Caco-2 (cell line): ENCODE measurements at regions not wholly inside any gene's neighbourhood (a gene's known extent, or its start where the extent isn't known, plus 50 kb on each side); places are given as distances from the start of the nearest gene placed in this dataset.

Experiments used
- BruUV-seq: library from RNA; stranded (reverse); fragments of 400-500 nt; replicated peaks from 2 replicates; lab custom pipeline; 2021; lab: Mats Ljungman, UMichigan
- CTCF ChIA-PET: fragments of 300-600 bp; sonication (Branson Sonifier 250); formaldehyde crosslinking; loops from one replicate; lab custom pipeline; 2022; ENCODE audit warnings: antibody characterized with exemption; lab: Charles Lee
- POLR2A ChIA-PET: fragments of 300-600 bp; sonication (Branson Sonifier 250); formaldehyde crosslinking; loops from one replicate; lab custom pipeline; 2022; ENCODE audit warnings: antibody characterized with exemption; lab: Charles Lee
- DNase-seq, 2 experiments: peaks; one replicate each; pipeline versions ENCODE4 v3.0.0 to v3.0.0-alpha.2; 2020 to 2022
- H3K27me3 ChIP-seq: replicated peaks from 2 replicates; pipeline ENCODE4 v1.6.0; 2011; ENCODE audit warnings: low read length; ENCODE audit not compliant: control insufficient read depth, insufficient read depth
- H3K36me3 ChIP-seq: 2 replicates; pipeline ENCODE4 v1.5.1; 2011; ENCODE audit warnings: low read length; ENCODE audit not compliant: control insufficient read depth, insufficient read depth
- H3K4me1 ChIP-seq: fragments of 250-450 bp; sonication (Bioruptor Pico); 2 replicates; pipeline ENCODE4 v1.5.1; 2020; ENCODE audit warnings: mild to moderate bottlenecking
- H3K4me3 ChIP-seq: 2 replicates; pipeline ENCODE4 v1.5.1; 2011; ENCODE audit warnings: low read depth, mild to moderate bottlenecking, control low read depth, low read length
- H3K9me3 ChIP-seq: fragments of 250-450 bp; sonication (Bioruptor Pico); 2 replicates; pipeline ENCODE4 v1.5.1; 2020; ENCODE audit warnings: mild to moderate bottlenecking, moderate library complexity
- H3K27ac Mint-ChIP-seq: one replicate; pipeline ENCODE4 v1.8.0; 2022; ENCODE audit warnings: mixed read lengths; ENCODE audit not compliant: unreplicated experiment
- H3K27me3 Mint-ChIP-seq: one replicate; pipeline ENCODE4 v1.8.0; 2022; ENCODE audit warnings: mixed read lengths; ENCODE audit not compliant: insufficient read depth, unreplicated experiment
- H3K36me3 Mint-ChIP-seq: one replicate; pipeline ENCODE4 v1.8.0; 2022; ENCODE audit warnings: mild to moderate bottlenecking, mixed read lengths; ENCODE audit not compliant: insufficient read depth, unreplicated experiment
- H3K4me1 Mint-ChIP-seq: one replicate; pipeline ENCODE4 v1.8.0; 2022; ENCODE audit warnings: low read depth, mixed read lengths; ENCODE audit not compliant: unreplicated experiment
- H3K4me3 Mint-ChIP-seq: one replicate; pipeline ENCODE4 v1.8.0; 2022; ENCODE audit warnings: mild to moderate bottlenecking, moderate library complexity, mixed read lengths; ENCODE audit not compliant: unreplicated experiment
- H3K9me3 Mint-ChIP-seq: one replicate; pipeline ENCODE4 v1.8.0; 2022; ENCODE audit warnings: mixed read lengths; ENCODE audit not compliant: unreplicated experiment
- CTCF ChIP-seq, 2 experiments: fragments of 200-600 bp in 1 of 2; IDR thresholded peaks; 1 replicate in 1 of 2; 2 replicates in 1 of 2; pipeline versions ENCODE4 v1.5.1 to v1.8.0; 2011 to 2022; ENCODE audit warnings: antibody characterized with exemption in 1 of 2, control low read depth in 1 of 2, inconsistent platforms in 1 of 2, low read depth in 1 of 2, low read length in 1 of 2, mild to moderate bottlenecking in 1 of 2, moderate library complexity in 1 of 2; ENCODE audit not compliant: insufficient read depth in 1 of 2, severe bottlenecking in 1 of 2, unreplicated experiment in 1 of 2
- intact Hi-C: fragments of 100-400 bp; cut with micrococcal nuclease; formaldehyde crosslinking; loops from one replicate; pipeline ENCODE4 v1.10.0; 2022; ENCODE audit not compliant: unreplicated experiment

DNA sequence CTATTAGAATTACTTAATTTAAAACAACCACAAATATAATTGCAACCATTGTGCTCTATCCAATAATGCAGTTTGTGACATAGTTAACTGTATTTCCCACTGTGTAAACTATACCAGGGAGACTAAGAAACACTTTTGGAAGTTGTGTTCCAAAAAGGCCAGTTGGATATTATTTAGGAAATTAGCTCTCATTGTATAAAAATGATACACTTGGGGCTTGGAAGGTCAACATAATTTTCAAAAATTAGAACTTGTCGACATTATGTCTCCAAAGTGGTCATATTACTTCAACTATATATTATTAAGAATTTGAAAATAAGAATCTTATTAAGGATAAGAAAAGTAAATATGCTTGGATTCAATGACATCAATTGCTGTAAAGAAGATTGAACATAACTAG, 876.6 kb downstream of the MRPL39 start:
- Mint-ChIP-seq H3K9me3 (no peaks in the 10 kb centered on the region), H3K4me1 (no peaks in the 10 kb centered on the region), H3K27me3 (no peaks in the 10 kb centered on the region), H3K27ac (no peak overlapping the region), H3K36me3 (no peaks in the 10 kb centered on the region), H3K4me3 (no peak overlapping the region)
- intact Hi-C loops, result no loop called here
- Histone ChIP-seq H3K4me3 (no peak overlapping the region), H3K27me3 (no peaks in the 10 kb centered on the region), H3K4me1 (no peaks in the 10 kb centered on the region), H3K9me3 (no peaks in the 10 kb centered on the region), H3K36me3 (no peaks in the 10 kb centered on the region)
- BruUV-seq, result no TSS peak
- ChIA-PET CTCF (no interaction called here), POLR2A (no interaction called here)
- DNase-seq, result no peak
- TF ChIP-seq CTCF (IDR thresholded peaks at IDR 0.05; ENCODE audit: insufficient read depth in 1 of 2, low read depth in 1 of 2, low read length in 1 of 2, severe bottlenecking in 1 of 2, unreplicated experiment in 1 of 2), result no peak

GRCh38 chr21:24729568-24729967, 877.7 kb downstream of the MRPL39 start:
- intact Hi-C loops, result no loop called here
- Mint-ChIP-seq H3K4me1 (no peaks in the 10 kb centered on the region), H3K27me3 (no peaks in the 10 kb centered on the region), H3K4me3 (no peak overlapping the region), H3K9me3 (no peaks in the 10 kb centered on the region), H3K27ac (no peak overlapping the region), H3K36me3 (no peaks in the 10 kb centered on the region)
- no peaks in the 10 kb centered on the region for H3K36me3 ChIP-seq
- POLR2A ChIA-PET, result no interaction called here
- H3K27me3 ChIP-seq, result no peaks in the 10 kb centered on the region
- H3K4me3 ChIP-seq, result no peak overlapping the region
- DNase-seq, result no peak
- no TSS peak for BruUV-seq
- TF ChIP-seq CTCF (IDR thresholded peaks at IDR 0.05; ENCODE audit: insufficient read depth in 1 of 2, low read depth in 1 of 2, low read length in 1 of 2, severe bottlenecking in 1 of 2, unreplicated experiment in 1 of 2), result no peak
- no peaks in the 10 kb centered on the region for H3K4me1 ChIP-seq
- H3K9me3 ChIP-seq, result no peaks in the 10 kb centered on the region
- CTCF ChIA-PET, result no interaction called here

GRCh38 chr21:24727803-24728440, 879.4 kb downstream of the MRPL39 start:
- intact Hi-C loops, result no loop called here
- Mint-ChIP-seq H3K27me3 (no peaks in the 10 kb centered on the region), H3K4me3 (no peak overlapping the region), H3K36me3 (no peaks in the 10 kb centered on the region), H3K9me3 (no peaks in the 10 kb centered on the region), H3K27ac (no peak overlapping the region), H3K4me1 (no peaks in the 10 kb centered on the region)
- no TSS peak for BruUV-seq
- no peak for TF ChIP-seq CTCF (IDR thresholded peaks at IDR 0.05; ENCODE audit: insufficient read depth in 1 of 2, low read depth in 1 of 2, low read length in 1 of 2, severe bottlenecking in 1 of 2, unreplicated experiment in 1 of 2)
- H3K36me3 ChIP-seq, result no peaks in the 10 kb centered on the region
- no peaks in the 10 kb centered on the region for H3K4me1 ChIP-seq
- ChIA-PET POLR2A (no interaction called here), CTCF (no interaction called here)
- H3K9me3 ChIP-seq, result no peaks in the 10 kb centered on the region
- H3K27me3 ChIP-seq, result no peaks in the 10 kb centered on the region
- no peak for DNase-seq
- no peak overlapping the region for H3K4me3 ChIP-seq
